Muscle of back (tissue), 3 donors: ENCODE measurements at regions not wholly inside any gene's neighbourhood (a gene's known extent, or its start where the extent isn't known, plus 50 kb on each side); places are given as distances from the start of the nearest gene placed in this dataset.
"Not testable (repeated sequence)": the region's sequence is repeated elsewhere in the genome, so short reads cannot be mapped to it uniquely, and the experiment has no call there.

Experiments used
- DNase-seq, 3 donors: peaks; one replicate each; pipeline versions ENCODE4 v3.0.0 to v3.0.0-alpha.2; 2013

- DNase-seq, result peak in 1 of 3 donors; percentile 26
Measured at GRCh38 chr11:80284946-80285785, 844.3 kb upstream of the TENM4 start.

- no peak for DNase-seq
Measured at GRCh38 chr11:80282643-80283042, 841.8 kb upstream of the TENM4 start.

GRCh38 chr11:80281194-80281593 lies 840.4 kb upstream of the TENM4 start:
- DNase-seq, result no peak

- DNase-seq, result peak; percentile 72 to 92 (median 88)
Measured at GRCh38 chr11:80280737-80281136, 839.9 kb upstream of the TENM4 start.

GRCh38 chr11:80261776-80262175 lies 820.9 kb upstream of the TENM4 start:
- DNase-seq, result no peak

GRCh38 chr11:80257319-80258015 lies 816.6 kb upstream of the TENM4 start:
- not testable (repeated sequence) for DNase-seq

GRCh38 chr11:80255021-80255420 lies 814.2 kb upstream of the TENM4 start:
- DNase-seq, result no peak

GRCh38 chr11:80241766-80242165 lies 800.9 kb upstream of the TENM4 start:
- no peak for DNase-seq

GRCh38 chr11:80240245-80240644 lies 799.4 kb upstream of the TENM4 start:
- no peak for DNase-seq

- DNase-seq, result no peak
Measured at GRCh38 chr11:80239217-80239616, 798.4 kb upstream of the TENM4 start.

GRCh38 chr11:80227915-80228314 lies 787.1 kb upstream of the TENM4 start:
- no peak for DNase-seq

- no peak for DNase-seq
Measured at GRCh38 chr11:80214413-80214812, 773.6 kb upstream of the TENM4 start.

GRCh38 chr11:80211673-80212072 lies 770.8 kb upstream of the TENM4 start:
- no peak for DNase-seq

GRCh38 chr11:80204021-80204420 lies 763.2 kb upstream of the TENM4 start:
- DNase-seq, result no peak

GRCh38 chr11:80196932-80197554 lies 756.2 kb upstream of the TENM4 start:
- no peak for DNase-seq

- no peak for DNase-seq
Measured at GRCh38 chr11:80196041-80196440, 755.2 kb upstream of the TENM4 start.

- DNase-seq, result no peak
Measured at GRCh38 chr11:80194625-80195024, 753.8 kb upstream of the TENM4 start.

GRCh38 chr11:80194016-80194415 lies 753.2 kb upstream of the TENM4 start:
- no peak for DNase-seq

- DNase-seq, result peak in 2 of 3 donors; percentile 42 to 67
Measured at GRCh38 chr11:80188076-80188627, 747.3 kb upstream of the TENM4 start.

- DNase-seq, result peak in 1 of 3 donors; percentile 18
Measured at GRCh38 chr11:80186692-80187091, 745.9 kb upstream of the TENM4 start.

- DNase-seq, result no peak
Measured at GRCh38 chr11:80182901-80183300, 742.1 kb upstream of the TENM4 start.

GRCh38 chr11:80173371-80174136 lies 732.7 kb upstream of the TENM4 start:
- no peak for DNase-seq
